ENCODE measurements at regions not wholly inside any gene's neighbourhood (a gene's known extent, or its start where the extent isn't known, plus 50 kb on each side); places are given as distances from the start of the nearest gene placed in this dataset.

DNA sequence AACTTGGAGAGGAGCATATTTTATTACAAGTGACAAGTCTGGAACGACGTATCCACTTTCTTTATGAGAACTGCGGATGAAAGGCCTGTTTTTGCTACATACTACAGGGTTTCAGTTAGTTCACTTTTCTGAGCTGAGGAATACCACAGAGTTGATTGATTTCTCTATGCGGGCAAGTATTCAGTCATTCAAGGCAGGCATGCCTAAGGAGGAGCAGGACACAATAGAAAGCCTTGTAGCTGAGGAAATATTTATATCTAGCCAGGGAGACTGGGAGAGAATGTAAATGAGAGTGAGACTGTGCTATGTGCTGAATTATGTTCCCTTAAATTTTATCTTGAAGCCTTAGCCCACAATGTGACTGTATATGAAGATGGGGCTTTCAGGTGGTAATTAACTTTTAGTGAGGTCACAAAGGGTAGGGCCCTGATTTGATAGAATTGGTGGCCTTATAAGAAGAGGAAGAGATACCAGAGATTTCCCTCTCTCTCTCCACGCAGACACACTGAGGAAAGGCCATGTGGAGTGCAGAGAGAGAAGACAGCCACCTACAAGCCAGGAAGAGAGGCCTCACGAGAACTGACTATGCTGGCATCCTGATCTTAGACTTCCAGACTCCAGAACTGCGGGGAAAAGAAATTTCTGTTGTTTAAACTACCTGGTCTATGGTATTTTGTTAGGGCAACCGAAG, 459.0 kb upstream of the ATP2B1 start:
- TF ChIP-seq, protein P1, sequence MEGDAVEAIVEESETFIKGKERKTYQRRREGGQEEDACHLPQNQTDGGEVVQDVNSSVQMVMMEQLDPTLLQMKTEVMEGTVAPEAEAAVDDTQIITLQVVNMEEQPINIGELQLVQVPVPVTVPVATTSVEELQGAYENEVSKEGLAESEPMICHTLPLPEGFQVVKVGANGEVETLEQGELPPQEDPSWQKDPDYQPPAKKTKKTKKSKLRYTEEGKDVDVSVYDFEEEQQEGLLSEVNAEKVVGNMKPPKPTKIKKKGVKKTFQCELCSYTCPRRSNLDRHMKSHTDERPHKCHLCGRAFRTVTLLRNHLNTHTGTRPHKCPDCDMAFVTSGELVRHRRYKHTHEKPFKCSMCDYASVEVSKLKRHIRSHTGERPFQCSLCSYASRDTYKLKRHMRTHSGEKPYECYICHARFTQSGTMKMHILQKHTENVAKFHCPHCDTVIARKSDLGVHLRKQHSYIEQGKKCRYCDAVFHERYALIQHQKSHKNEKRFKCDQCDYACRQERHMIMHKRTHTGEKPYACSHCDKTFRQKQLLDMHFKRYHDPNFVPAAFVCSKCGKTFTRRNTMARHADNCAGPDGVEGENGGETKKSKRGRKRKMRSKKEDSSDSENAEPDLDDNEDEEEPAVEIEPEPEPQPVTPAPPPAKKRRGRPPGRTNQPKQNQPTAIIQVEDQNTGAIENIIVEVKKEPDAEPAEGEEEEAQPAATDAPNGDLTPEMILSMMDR (IDR thresholded peaks at IDR 0.05): no peak

DNA sequence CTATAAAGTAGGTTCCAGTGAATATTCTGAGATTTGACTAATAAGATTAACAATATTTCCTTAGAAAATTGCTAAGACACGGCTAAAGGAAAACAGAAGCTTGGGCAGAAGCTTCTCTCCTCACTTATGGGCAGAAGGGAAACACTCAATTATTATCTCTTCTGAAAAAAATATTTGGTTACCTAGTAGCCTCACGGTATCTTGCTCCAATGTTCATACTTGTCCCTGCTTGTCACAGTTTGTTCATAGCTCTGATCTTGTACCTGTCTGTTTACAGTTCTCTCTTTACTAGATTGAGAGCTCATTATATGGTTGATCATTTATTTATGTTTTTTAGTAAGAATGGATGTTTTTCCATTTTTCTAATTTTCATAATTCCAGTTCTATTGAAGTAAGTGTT, 458.0 kb upstream of the ATP2B1 start:
- TF ChIP-seq, protein P1 (IDR thresholded peaks at IDR 0.05): no peak

DNA sequence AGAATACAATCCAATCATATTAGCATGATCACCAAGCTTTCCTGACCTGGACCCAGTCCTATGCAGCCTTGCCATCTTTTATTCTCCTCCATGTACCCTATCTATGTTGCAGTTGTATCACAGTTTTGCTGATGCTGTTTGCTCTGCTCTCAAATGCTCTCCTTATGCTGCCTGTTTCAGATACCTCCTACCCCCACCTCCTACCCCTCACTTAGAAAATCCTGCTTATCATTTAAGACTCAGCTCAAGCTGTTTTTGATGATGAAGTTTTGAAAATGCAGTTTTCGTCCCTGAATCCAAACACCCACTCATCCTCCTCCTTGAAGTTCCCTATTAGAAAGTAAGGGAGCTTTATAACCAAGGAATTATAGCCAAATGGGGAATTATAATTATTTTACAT, 457.4 kb upstream of the ATP2B1 start:
- TF ChIP-seq, protein P1 (IDR thresholded peaks at IDR 0.05): no peak

DNA sequence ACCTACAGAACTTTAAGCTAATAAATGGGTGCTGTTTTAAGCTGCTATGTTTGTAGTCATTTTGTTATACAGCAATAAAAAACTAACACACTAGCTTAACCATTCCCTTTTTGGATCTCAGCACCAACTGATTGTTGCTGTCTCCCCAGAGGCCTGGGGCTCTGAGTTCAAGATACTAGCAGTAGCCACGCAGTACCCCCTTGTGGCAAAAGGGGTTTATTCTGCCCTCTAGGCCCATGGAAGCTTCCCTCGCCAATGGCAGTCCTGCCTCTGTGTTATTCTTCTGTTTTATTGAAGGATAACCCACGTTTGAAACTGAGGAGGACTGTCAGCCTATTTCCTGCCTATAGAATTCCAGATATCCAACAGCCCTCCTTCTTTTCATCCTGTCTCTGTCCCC, 455.3 kb upstream of the ATP2B1 start:
- TF ChIP-seq, protein P1 (IDR thresholded peaks at IDR 0.05): no peak

DNA sequence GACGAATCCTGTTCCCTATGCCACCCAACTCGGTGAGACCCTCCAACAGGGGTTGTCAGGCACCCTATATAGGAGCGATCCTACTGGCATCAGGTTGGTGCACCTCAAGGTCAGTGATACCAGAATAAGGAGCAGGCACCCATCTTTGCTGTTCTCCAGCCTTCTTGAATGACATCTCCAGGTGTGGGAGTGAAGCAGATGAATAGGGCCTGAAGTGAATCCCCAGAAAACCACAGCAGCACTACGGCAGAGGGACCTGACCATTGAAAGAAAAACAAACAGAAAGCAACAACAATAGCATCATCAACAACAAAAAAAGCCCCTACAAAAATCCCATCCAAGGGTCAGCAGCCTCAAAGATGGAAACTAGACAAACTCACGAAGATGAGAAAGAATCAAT, 445.2 kb upstream of the ATP2B1 start:
- TF ChIP-seq, protein P1 (IDR thresholded peaks at IDR 0.05): no peak

DNA sequence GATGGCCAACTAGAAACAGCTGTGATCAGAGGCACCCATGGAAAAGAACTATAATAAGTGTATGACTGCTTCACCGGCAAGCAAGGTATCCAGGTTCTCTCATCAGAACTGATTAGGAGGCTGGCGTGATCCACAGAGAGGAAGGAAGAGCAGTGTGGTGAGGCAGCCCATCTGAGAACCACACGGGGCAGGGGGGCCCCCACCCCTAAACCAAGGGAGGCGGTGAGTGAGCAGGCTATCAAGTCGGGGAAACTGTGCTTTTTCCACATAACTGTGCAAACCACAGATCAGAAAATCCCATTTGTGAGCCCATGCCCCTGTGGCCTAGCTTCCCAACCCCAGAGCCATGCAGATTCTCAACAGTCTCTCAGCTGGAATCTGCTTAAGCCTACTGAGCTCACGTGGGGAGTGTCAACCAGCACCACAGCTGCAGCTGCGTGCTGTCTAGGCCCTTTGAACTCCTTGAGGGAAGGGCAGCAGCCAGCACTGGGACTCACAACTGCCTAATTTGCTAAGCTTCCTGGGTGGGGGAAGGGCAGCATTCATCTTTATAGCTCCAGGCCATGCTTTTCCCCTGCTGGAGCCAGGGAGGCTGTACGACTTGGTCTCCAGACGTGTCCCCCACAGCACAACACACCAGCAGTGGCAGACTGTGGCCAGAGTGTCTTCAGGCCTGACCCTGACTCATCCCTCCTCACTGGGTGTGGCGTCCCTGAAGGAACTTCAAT, 444.4 kb upstream of the ATP2B1 start:
- TF ChIP-seq, protein P1 (IDR thresholded peaks at IDR 0.05): no peak

DNA sequence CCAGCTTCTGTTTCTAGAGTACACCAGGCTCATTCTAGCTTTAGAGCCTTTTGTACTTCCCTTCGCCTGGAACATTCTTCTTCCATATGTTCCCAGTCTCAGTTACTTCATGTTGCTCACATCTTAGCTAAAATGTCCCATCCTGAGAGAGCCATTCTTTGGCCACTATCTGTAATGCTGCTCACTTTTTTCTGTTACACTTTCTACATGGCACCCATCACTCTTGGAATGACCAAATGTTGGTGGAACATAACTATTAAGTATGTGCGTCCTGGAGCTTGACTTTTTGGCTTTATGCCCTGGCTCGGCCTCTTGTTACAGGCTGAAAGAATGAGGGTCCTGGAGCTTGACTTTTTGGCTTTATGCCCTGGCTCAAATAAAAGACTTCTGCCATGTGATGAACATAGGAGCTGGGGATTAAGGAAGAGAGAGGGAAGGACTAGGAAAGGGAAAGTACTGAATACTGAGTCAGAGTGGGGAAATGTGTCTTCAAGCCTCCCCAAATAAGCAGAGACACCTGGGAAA, 442.9 kb upstream of the ATP2B1 start:
- TF ChIP-seq, protein P1 (IDR thresholded peaks at IDR 0.05): no peak

Data from LNCAP (cell line).